Fibroblast of lung (primary cell): ENCODE measurements at regions not wholly inside any gene's neighbourhood (a gene's known extent, or its start where the extent isn't known, plus 50 kb on each side); places are given as distances from the start of the nearest gene placed in this dataset.

Source experiments
- DNase-seq, 2 donors: peaks; one replicate each; pipeline versions ENCODE4 v3.0.0 to v3.0.0-alpha.2; 2010; ENCODE audit warnings: low read depth in 2 of 2
- H2AFZ ChIP-seq: 2 replicates; pipeline ENCODE4 v1.5.1; 2012; ENCODE audit warnings: low read length, control low read depth, inconsistent platforms
- H3K27ac ChIP-seq: 2 replicates; pipeline ENCODE4 v1.5.1; 2011; ENCODE audit warnings: low read length, control low read depth; ENCODE audit not compliant: insufficient read depth
- H3K27me3 ChIP-seq: 2 replicates; pipeline ENCODE4 v1.5.1; 2011; ENCODE audit warnings: mild to moderate bottlenecking, low read length; ENCODE audit not compliant: control insufficient read depth, insufficient read depth
- H3K36me3 ChIP-seq: 2 replicates; pipeline ENCODE4 v1.5.1; 2011; ENCODE audit warnings: low read length; ENCODE audit not compliant: control insufficient read depth, insufficient read depth
- H3K4me1 ChIP-seq: 2 replicates; pipeline ENCODE4 v1.5.1; 2011; ENCODE audit warnings: low read length; ENCODE audit not compliant: control insufficient read depth, insufficient read depth; ENCODE audit errors: extremely low read depth
- H3K4me2 ChIP-seq: 2 replicates; pipeline ENCODE4 v1.5.1; 2011; ENCODE audit warnings: low read length, control low read depth; ENCODE audit not compliant: insufficient read depth; ENCODE audit errors: extremely low read depth
- H3K4me3 ChIP-seq, 4 experiments: fragments of 200-600 bp in 1 of 4; sonication (generic) in 1 of 4; replicated peaks in 1 of 4; 2 replicates each; pipeline ENCODE4 v1.5.1; 2011 to 2016; ENCODE audit warnings: low read length in 4 of 4, low read depth in 3 of 4, mild to moderate bottlenecking in 3 of 4, control low read depth in 2 of 4, inconsistent platforms in 1 of 4, mixed read lengths in 1 of 4; ENCODE audit not compliant: insufficient read depth in 1 of 4; ENCODE audit errors: control extremely low read depth in 1 of 4
- H3K79me2 ChIP-seq: 2 replicates; pipeline ENCODE4 v1.5.1; 2012; ENCODE audit warnings: mild to moderate bottlenecking, low read length, inconsistent platforms; ENCODE audit not compliant: control insufficient read depth, insufficient read depth
- H3K9ac ChIP-seq: 2 replicates; pipeline ENCODE4 v1.5.1; 2011; ENCODE audit warnings: mild to moderate bottlenecking, low read length, control low read depth; ENCODE audit not compliant: insufficient read depth
- H3K9me3 ChIP-seq: 2 replicates; pipeline ENCODE4 v1.5.1; 2012; ENCODE audit warnings: low read depth, low read length; ENCODE audit not compliant: control insufficient read depth, insufficient read depth
- H4K20me1 ChIP-seq: 2 replicates; pipeline ENCODE4 v1.5.1; 2011; ENCODE audit warnings: low read length; ENCODE audit not compliant: control insufficient read depth, insufficient read depth; ENCODE audit errors: extremely low read depth
- EZH2 ChIP-seq: IDR thresholded peaks from 2 replicates; pipeline ENCODE4 v1.5.1; 2012; ENCODE audit warnings: low read length, control low read depth, mild to moderate bottlenecking; ENCODE audit errors: missing control alignments
- TF ChIP-seq, protein P1 (sequence below), 2 donors: IDR thresholded peaks in 1 of 2; conservative IDR thresholded peaks in 1 of 2; 1 replicate in 1 of 2; 2 replicates in 1 of 2; pipeline ENCODE4 v1.5.1; 2011 to 2012; ENCODE audit warnings: low read length in 2 of 2, control low read depth in 1 of 2, inconsistent platforms in 1 of 2, low read depth in 1 of 2, mild to moderate bottlenecking in 1 of 2

DNA sequence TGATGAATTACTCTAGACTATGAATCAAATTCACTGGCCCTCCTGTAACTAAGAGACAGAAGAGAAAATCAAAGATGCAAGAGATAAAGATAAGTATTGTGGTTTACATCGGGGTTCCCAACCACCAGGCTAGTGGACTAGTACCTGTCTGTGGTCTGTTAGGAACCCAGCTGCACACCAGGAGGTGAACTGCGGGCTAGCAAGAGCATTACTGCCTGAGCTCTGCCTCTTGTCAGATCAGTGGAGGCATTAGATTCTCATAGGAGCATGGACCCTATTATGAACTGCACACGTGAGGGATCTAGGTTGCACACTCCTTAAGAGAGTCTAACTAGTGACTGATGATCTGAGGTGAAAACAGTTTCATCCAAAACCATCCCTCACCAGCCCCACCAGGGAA lies 58.9 kb upstream of the DUSP10 start:
- Histone ChIP-seq H3K27ac (no peak overlapping the region), H3K27me3 (no peaks in the 10 kb centered on the region), H4K20me1 (no peaks in the 10 kb centered on the region), H2AFZ (no peak overlapping the region), H3K4me2 (no peak overlapping the region), H3K4me1 (peaks cover 5% of the 10 kb centered on the region), H3K36me3 (no peaks in the 10 kb centered on the region), H3K4me3 (no peak overlapping the region), H3K9me3 (no peaks in the 10 kb centered on the region), H3K79me2 (no peaks in the 10 kb centered on the region), H3K9ac (no peak overlapping the region)
- DNase-seq: no peak
- no peak for TF ChIP-seq EZH2
- TF ChIP-seq, protein P1, sequence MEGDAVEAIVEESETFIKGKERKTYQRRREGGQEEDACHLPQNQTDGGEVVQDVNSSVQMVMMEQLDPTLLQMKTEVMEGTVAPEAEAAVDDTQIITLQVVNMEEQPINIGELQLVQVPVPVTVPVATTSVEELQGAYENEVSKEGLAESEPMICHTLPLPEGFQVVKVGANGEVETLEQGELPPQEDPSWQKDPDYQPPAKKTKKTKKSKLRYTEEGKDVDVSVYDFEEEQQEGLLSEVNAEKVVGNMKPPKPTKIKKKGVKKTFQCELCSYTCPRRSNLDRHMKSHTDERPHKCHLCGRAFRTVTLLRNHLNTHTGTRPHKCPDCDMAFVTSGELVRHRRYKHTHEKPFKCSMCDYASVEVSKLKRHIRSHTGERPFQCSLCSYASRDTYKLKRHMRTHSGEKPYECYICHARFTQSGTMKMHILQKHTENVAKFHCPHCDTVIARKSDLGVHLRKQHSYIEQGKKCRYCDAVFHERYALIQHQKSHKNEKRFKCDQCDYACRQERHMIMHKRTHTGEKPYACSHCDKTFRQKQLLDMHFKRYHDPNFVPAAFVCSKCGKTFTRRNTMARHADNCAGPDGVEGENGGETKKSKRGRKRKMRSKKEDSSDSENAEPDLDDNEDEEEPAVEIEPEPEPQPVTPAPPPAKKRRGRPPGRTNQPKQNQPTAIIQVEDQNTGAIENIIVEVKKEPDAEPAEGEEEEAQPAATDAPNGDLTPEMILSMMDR (conservative IDR thresholded peaks at IDR 0.05 in 1 of 2, IDR thresholded peaks at IDR 0.05 in 1 of 2; ENCODE audit: low read depth in 1 of 2, low read length in 2 of 2): no peak

DNA sequence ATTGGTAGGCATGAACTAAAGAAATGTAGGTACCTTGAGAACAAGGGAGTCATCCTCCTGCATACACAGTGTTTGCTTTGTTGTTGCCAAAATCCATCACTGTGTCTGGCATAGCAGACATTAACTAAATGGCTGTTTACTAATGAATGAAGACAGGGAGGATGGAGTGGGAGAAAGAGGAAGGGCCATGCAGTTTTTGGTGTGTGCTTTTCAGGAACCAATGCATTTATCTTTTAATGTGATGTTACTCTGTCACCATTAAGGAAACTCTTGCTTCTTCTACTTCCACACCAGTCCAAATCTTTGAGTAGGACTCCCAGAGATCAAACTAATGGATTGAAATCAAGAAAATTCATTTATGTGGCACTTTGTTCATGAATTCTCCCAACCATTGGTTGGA lies 55.6 kb upstream of the DUSP10 start:
- H3K36me3 ChIP-seq: no peaks in the 10 kb centered on the region
- H3K9me3 ChIP-seq: no peaks in the 10 kb centered on the region
- no peak overlapping the region for H3K27ac ChIP-seq
- H3K4me1 ChIP-seq: peaks cover 4% of the 10 kb centered on the region
- H2AFZ ChIP-seq: no peak overlapping the region
- H3K4me3 ChIP-seq: no peak overlapping the region
- H3K79me2 ChIP-seq: no peaks in the 10 kb centered on the region
- no peak for DNase-seq
- TF ChIP-seq, protein P1 (conservative IDR thresholded peaks at IDR 0.05 in 1 of 2, IDR thresholded peaks at IDR 0.05 in 1 of 2; ENCODE audit: low read depth in 1 of 2, low read length in 2 of 2): no peak
- TF ChIP-seq EZH2: no peak
- H3K9ac ChIP-seq: no peak overlapping the region
- H3K27me3 ChIP-seq: no peaks in the 10 kb centered on the region
- H3K4me2 ChIP-seq: no peak overlapping the region
- no peaks in the 10 kb centered on the region for H4K20me1 ChIP-seq

DNA sequence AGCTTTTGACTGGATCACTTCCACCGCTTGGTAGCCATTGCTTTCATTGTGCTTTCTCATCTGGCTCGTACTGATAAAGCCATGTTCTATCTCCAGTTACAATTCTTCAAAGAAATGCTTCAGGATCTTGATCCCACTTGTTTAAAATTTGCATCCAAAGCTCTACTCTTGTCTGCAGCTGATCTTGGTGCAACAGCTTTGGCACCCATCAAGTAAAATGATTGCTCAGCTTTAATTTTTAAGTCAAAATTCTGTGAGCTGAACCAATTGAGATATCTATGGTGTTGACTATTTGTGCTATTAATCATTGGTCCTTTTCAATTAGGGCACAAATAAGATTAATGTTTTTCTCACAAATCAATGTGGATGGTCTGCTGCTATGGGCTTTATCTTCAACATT lies 54.8 kb upstream of the DUSP10 start:
- H3K4me1 ChIP-seq: no peaks in the 10 kb centered on the region
- H3K9me3 ChIP-seq: no peaks in the 10 kb centered on the region
- TF ChIP-seq EZH2: no peak
- TF ChIP-seq, protein P1 (conservative IDR thresholded peaks at IDR 0.05 in 1 of 2, IDR thresholded peaks at IDR 0.05 in 1 of 2; ENCODE audit: low read depth in 1 of 2, low read length in 2 of 2): no peak
- DNase-seq: no peak
- no peaks in the 10 kb centered on the region for H4K20me1 ChIP-seq
- no peak overlapping the region for H3K27ac ChIP-seq
- H3K27me3 ChIP-seq: no peaks in the 10 kb centered on the region
- H3K4me2 ChIP-seq: no peak overlapping the region
- H3K4me3 ChIP-seq: no peak overlapping the region
- no peaks in the 10 kb centered on the region for H3K36me3 ChIP-seq
- no peaks in the 10 kb centered on the region for H3K79me2 ChIP-seq
- H2AFZ ChIP-seq: no peak overlapping the region
- no peak overlapping the region for H3K9ac ChIP-seq
